GM12874 (cell line): ENCODE measurements at regions not wholly inside any gene's neighbourhood (a gene's known extent, or its start where the extent isn't known, plus 50 kb on each side); places are given as distances from the start of the nearest gene placed in this dataset.

ENCODE experiments used
- CTCF ChIP-seq: IDR thresholded peaks from 2 replicates; pipeline ENCODE4 v1.5.1; 2011; ENCODE audit warnings: low read depth, mild to moderate bottlenecking, control low read depth, low read length, moderate library complexity; ENCODE audit not compliant: insufficient read depth

DNA sequence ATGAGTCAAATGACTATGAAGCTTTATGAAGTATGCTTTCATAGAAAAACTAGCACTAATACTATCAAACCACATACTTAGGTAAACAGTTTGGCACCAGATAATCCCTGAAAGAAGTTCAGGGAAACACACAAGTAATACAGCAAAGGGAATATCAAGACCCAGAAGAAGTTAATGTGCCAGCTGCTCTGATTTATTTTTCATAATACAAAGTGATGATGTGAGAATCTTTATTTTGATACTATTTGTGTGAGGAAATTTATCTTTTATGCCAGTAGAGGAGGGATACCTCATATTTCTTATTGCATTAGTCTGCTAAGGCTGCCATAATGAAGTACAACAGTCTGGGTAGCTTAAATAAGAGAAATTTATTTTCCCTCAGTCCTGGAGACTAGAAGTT, 67.7 kb upstream of the ANO3 start:
- no peak for TF ChIP-seq CTCF

- TF ChIP-seq CTCF: no peak
Measured at GRCh38 chr11:26268980-26269660, 62.8 kb upstream of the ANO3 start.

DNA sequence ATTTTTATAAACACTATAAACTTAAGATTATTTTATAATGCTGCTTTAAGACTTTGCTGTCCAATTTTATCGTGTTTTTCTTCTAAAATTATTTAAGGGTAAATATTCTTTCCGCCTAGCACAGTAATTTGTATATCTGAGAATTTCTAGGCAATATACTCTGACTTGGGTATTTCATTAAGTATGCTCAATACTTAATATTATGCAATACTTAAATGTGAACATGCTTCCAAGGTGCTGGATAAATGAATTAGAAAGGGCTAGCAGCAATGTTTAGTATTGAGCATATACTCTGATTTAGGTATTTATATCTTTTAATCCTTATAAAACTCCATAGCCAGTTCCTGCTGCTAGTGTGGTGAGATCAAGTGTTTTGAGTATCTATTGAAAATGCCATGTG, 60.3 kb upstream of the ANO3 start:
- no peak for TF ChIP-seq CTCF

GRCh38 chr11:26276798-26277424, 55.0 kb upstream of the ANO3 start:
- peak; percentile 82 for TF ChIP-seq CTCF

- no peak for TF ChIP-seq CTCF
Measured at GRCh38 chr11:26278354-26278753, 53.6 kb upstream of the ANO3 start.
